ENCODE measurements at regions not wholly inside any gene's neighbourhood (a gene's known extent, or its start where the extent isn't known, plus 50 kb on each side); places are given as distances from the start of the nearest gene placed in this dataset.

GRCh38 chr18:7454429-7454828, 112.7 kb upstream of the PTPRM start:
- TF ChIP-seq CTCF (IDR thresholded peaks at IDR 0.05) = no peak
- no peak for TF ChIP-seq POLR2A (IDR thresholded peaks at IDR 0.05)

Data from Peyer's patch (tissue), 4 donors.